Natural killer cell (primary cell): ENCODE measurements at regions not wholly inside any gene's neighbourhood (a gene's known extent, or its start where the extent isn't known, plus 50 kb on each side); places are given as distances from the start of the nearest gene placed in this dataset.
A peak's percentile ranks its signal among the peaks of the same experiment; 100 is the strongest.

ENCODE experiments used
- ATAC-seq, 3 donors: fragments of 150-1000 bp in 2 of 3; fragments of 200-7000 bp in 1 of 3; cut with Tn5 transposase; 1 replicate in 1 of 3; 2 replicates in 2 of 3; pipeline ENCODE4 v1.10.0; 2021; ENCODE audit warnings: mild to moderate bottlenecking in 2 of 3, moderate library complexity in 2 of 3
- DNase-seq, 2 donors: peaks; one replicate each; pipeline versions ENCODE4 v3.0.0 to v3.0.0-alpha.2; 2013 to 2021; ENCODE audit warnings: mixed read lengths in 1 of 2
- H3K27ac ChIP-seq: one replicate; pipeline ENCODE4 v1.5.1; 2013; ENCODE audit warnings: mild to moderate bottlenecking, low read length
- H3K27me3 ChIP-seq: one replicate; pipeline ENCODE4 v1.6.1; 2013; ENCODE audit warnings: low read length; ENCODE audit not compliant: control insufficient read depth, insufficient read depth
- H3K36me3 ChIP-seq: one replicate; pipeline ENCODE4 v1.6.1; 2013; ENCODE audit warnings: low read length; ENCODE audit not compliant: control insufficient read depth, insufficient read depth
- H3K4me1 ChIP-seq: one replicate; pipeline ENCODE4 v1.6.1; 2013; ENCODE audit warnings: low read length; ENCODE audit not compliant: control insufficient read depth, insufficient read depth
- H3K4me3 ChIP-seq: one replicate; pipeline ENCODE4 v1.5.1; 2013; ENCODE audit warnings: low read length
- H3K9me3 ChIP-seq: one replicate; pipeline ENCODE4 v1.6.1; 2013; ENCODE audit warnings: low read length; ENCODE audit not compliant: control insufficient read depth, insufficient read depth
- H3K27ac Mint-ChIP-seq, 2 donors: one replicate each; pipeline ENCODE4 v1.8.0; 2022; ENCODE audit warnings: mild to moderate bottlenecking in 2 of 2, mixed read lengths in 2 of 2, moderate library complexity in 1 of 2
- H3K27me3 Mint-ChIP-seq, 2 donors: one replicate each; pipeline ENCODE4 v1.8.0; 2022; ENCODE audit warnings: low read depth in 2 of 2, mixed read lengths in 2 of 2
- H3K36me3 Mint-ChIP-seq: one replicate; pipeline ENCODE4 v1.8.0; 2022; ENCODE audit warnings: mixed read lengths
- H3K4me1 Mint-ChIP-seq, 2 donors: one replicate each; pipeline ENCODE4 v1.8.0; 2022; ENCODE audit warnings: mixed read lengths in 2 of 2
- H3K4me3 Mint-ChIP-seq: one replicate; pipeline ENCODE4 v1.8.0; 2022; ENCODE audit warnings: mild to moderate bottlenecking, moderate library complexity, mixed read lengths
- H3K9me3 Mint-ChIP-seq, 2 donors: one replicate each; pipeline ENCODE4 v1.8.0; 2022; ENCODE audit warnings: mixed read lengths in 2 of 2
- WGBS: methylation state at CpG from one replicate; pipeline ENCODE4 v1.1.7; 2013; ENCODE audit warnings: missing lambda C conversion rate; ENCODE audit not compliant: insufficient coverage; 5-methylcytosine and 5-hydroxymethylcytosine counted together
- intact Hi-C: fragments of 100-400 bp; cut with micrococcal nuclease; formaldehyde crosslinking; loops from one replicate; pipeline ENCODE4 v1.14.2; 2022
- TF ChIP-seq, protein P1 (sequence below): fragments of 200-600 bp; IDR thresholded peaks from one replicate; pipeline ENCODE4 v1.8.0; 2022; ENCODE audit warnings: antibody characterized with exemption

DNA sequence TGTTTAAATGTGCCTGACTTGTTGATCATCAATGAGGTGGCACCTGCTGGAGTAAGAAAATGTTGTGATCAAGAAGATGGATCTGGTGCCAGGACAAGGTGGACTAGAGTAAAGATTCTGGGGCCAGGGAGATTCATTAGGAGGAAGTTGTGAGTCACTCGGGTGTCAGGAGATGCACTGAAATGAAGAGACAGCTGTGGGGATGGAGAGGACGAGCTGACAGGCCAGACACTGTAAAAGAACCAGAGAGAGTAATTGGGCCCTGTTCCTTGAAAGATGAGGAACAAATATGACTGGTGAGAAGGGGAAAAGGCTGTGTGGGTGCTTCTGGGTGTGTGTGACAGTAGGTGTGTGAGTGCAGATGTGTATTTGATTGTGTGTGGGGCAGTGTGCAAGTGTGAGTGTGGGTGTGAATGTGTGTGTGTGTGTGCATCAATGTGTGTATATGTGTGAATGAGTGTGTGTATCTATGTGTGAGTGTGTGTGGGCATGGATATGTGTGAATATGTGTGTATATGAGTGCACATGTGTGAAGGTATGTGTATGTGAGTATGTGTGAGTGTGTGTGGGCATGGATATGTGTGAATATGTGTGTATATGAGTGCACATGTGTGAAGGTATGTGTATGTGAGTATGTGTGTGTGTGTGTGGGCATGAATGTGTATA lies 260.5 kb downstream of the RFC3 start:
- Mint-ChIP-seq H3K4me3 (no peak overlapping the region), H3K27ac (no peak overlapping the region), H3K4me1 (no peaks in the 10 kb centered on the region), H3K36me3 (no peaks in the 10 kb centered on the region), H3K27me3 (no peaks in the 10 kb centered on the region), H3K9me3 (peaks cover 0 to 5% of the 10 kb centered on the region in 2 donors)
- intact Hi-C loops: no loop called here
- H3K36me3 ChIP-seq: no peaks in the 10 kb centered on the region
- H3K9me3 ChIP-seq: no peaks in the 10 kb centered on the region
- no peaks in the 10 kb centered on the region for H3K27me3 ChIP-seq
- no peak overlapping the region for H3K4me3 ChIP-seq
- ATAC-seq (peak in 1 of 3 donors; percentile 35), DNase-seq (no peak)
- H3K27ac ChIP-seq: no peak overlapping the region
- H3K4me1 ChIP-seq: no peaks in the 10 kb centered on the region
- TF ChIP-seq, protein P1, sequence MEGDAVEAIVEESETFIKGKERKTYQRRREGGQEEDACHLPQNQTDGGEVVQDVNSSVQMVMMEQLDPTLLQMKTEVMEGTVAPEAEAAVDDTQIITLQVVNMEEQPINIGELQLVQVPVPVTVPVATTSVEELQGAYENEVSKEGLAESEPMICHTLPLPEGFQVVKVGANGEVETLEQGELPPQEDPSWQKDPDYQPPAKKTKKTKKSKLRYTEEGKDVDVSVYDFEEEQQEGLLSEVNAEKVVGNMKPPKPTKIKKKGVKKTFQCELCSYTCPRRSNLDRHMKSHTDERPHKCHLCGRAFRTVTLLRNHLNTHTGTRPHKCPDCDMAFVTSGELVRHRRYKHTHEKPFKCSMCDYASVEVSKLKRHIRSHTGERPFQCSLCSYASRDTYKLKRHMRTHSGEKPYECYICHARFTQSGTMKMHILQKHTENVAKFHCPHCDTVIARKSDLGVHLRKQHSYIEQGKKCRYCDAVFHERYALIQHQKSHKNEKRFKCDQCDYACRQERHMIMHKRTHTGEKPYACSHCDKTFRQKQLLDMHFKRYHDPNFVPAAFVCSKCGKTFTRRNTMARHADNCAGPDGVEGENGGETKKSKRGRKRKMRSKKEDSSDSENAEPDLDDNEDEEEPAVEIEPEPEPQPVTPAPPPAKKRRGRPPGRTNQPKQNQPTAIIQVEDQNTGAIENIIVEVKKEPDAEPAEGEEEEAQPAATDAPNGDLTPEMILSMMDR: no peak
- WGBS: 69% methylated on average over 2 of the region's 2 CpGs

DNA sequence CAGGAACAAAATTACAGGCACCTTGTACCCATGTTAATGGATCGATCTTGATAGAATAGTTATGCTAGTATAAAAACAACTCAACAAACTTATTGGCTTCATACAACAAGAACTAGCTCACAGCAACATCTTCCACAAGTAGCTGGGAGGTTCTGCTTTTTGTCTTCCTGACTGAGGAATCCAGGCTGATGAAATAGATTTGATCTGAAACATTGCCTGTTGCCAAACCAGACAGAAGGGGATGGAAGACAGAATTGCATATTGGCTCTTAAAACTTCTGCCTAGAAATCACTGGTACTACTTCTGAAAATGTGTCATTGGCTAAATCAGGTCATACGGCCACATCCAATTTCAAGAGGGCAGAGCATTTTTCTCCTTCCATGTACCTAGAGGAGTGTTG lies 267.3 kb downstream of the RFC3 start:
- DNase-seq (no peak), ATAC-seq (no peak)
- Mint-ChIP-seq H3K27me3 (no peaks in the 10 kb centered on the region), H3K9me3 (peaks cover 7 to 10% of the 10 kb centered on the region in 2 donors), H3K4me3 (no peak overlapping the region), H3K4me1 (no peaks in the 10 kb centered on the region), H3K27ac (no peak overlapping the region), H3K36me3 (peaks cover 12% of the 10 kb centered on the region)
- WGBS: 100% methylated on average over 1 of the region's 2 CpGs
- H3K27me3 ChIP-seq: no peaks in the 10 kb centered on the region
- H3K9me3 ChIP-seq: peaks cover 3% of the 10 kb centered on the region
- no peaks in the 10 kb centered on the region for H3K36me3 ChIP-seq
- H3K27ac ChIP-seq: no peak overlapping the region
- H3K4me3 ChIP-seq: no peak overlapping the region
- no peaks in the 10 kb centered on the region for H3K4me1 ChIP-seq
- TF ChIP-seq, protein P1: no peak
- intact Hi-C loops: no loop called here

DNA sequence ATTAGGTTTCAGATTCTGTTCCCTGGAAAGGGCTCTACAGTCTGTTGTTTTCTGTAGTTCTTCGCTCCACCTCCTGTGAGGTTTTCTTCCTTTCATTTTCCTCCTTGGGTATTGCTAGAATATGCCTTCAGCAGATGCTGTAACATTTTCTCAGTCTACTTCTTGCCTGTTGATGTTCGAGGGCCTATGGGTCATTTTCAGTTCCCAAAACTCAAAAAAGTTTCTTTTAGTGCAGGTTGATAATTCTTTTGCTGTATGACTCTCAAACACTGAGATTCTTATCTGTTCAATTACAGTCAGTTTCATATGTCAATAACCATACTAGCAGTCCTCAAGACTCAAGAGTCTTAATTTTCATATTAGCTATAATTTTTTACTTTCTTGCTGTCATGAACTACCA lies 268.3 kb downstream of the RFC3 start:
- Histone ChIP-seq H3K27me3 (no peaks in the 10 kb centered on the region), H3K27ac (no peak overlapping the region), H3K9me3 (peaks cover 3% of the 10 kb centered on the region), H3K36me3 (no peaks in the 10 kb centered on the region), H3K4me1 (no peaks in the 10 kb centered on the region), H3K4me3 (no peak overlapping the region)
- intact Hi-C loops: no loop called here
- no peak overlapping the region for H3K4me3 Mint-ChIP-seq
- H3K27ac Mint-ChIP-seq: no peak overlapping the region
- TF ChIP-seq, protein P1: no peak
- WGBS: 82% methylated on average over 1 of the region's 2 CpGs
- peaks cover 9 to 10% of the 10 kb centered on the region in 2 donors for H3K9me3 Mint-ChIP-seq
- no peak for DNase-seq
- H3K36me3 Mint-ChIP-seq: peaks cover 12% of the 10 kb centered on the region
- no peaks in the 10 kb centered on the region for H3K4me1 Mint-ChIP-seq
- H3K27me3 Mint-ChIP-seq: no peaks in the 10 kb centered on the region
- no peak for ATAC-seq

DNA sequence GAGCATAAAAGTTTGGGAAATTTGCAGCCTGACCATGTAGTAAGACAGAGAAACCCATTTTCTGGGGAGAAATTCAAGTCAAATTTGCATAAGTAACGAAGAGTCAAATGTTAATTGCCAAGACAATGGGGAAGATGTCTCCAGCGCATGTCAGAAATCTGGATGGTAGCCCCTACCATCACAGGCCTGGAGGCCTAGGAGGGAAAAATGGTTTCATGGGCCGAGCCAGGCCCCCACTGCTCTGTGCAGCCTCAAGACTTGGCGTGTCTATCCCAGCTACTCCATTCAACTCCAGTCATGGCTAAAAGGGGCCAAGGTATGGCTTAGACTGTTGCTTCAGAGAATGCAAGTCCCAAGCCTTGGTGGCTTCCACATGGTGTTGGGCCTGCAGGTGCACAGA lies 269.8 kb downstream of the RFC3 start:
- ATAC-seq (no peak), DNase-seq (no peak)
- Histone ChIP-seq H3K4me1 (no peaks in the 10 kb centered on the region), H3K4me3 (no peak overlapping the region), H3K36me3 (no peaks in the 10 kb centered on the region), H3K9me3 (peaks cover 3% of the 10 kb centered on the region), H3K27me3 (no peaks in the 10 kb centered on the region), H3K27ac (no peak overlapping the region)
- intact Hi-C loops: no loop called here
- Mint-ChIP-seq H3K9me3 (peaks cover 12 to 14% of the 10 kb centered on the region in 2 donors), H3K4me3 (no peak overlapping the region), H3K36me3 (peaks cover 12% of the 10 kb centered on the region), H3K27ac (no peak overlapping the region), H3K4me1 (no peaks in the 10 kb centered on the region), H3K27me3 (no peaks in the 10 kb centered on the region)
- TF ChIP-seq, protein P1: no peak
- 89% methylated on average over 4 of the region's 4 CpGs for WGBS
